NCI-H446 (cell line): ENCODE measurements at regions not wholly inside any gene's neighbourhood (a gene's known extent, or its start where the extent isn't known, plus 50 kb on each side); places are given as distances from the start of the nearest gene placed in this dataset.
"Not testable (repeated sequence)": the region's sequence is repeated elsewhere in the genome, so short reads cannot be mapped to it uniquely, and the experiment has no call there.

ENCODE experiments used
- DNase-seq, 2 experiments: peaks; one replicate each; lab custom pipeline; 2025; lab: John Stamatoyannopoulos, UW

DNA sequence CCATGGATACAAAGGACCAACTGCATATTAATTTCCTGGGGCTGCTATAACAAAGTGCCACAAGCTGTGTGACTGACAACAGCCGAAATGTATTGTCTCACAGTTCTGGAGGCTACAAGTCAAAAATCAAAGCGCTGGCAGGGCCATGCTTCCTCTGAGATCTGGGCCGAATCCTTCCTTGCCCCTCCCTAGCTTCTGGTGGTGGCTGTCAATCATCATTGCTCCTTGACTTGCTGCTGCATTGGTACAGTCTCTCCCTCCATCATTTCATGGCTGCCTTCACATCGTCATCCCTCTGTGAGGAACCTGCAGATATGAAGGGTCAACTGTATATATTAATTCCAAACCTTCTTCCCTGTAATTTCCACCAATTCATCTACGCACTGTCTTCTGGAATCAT is 118.3 kb downstream of the EXOC5 start:
- no peak for DNase-seq

- DNase-seq: no peak
Measured at GRCh38 chr14:57139173-57139572, 129.5 kb downstream of the EXOC5 start.

DNA sequence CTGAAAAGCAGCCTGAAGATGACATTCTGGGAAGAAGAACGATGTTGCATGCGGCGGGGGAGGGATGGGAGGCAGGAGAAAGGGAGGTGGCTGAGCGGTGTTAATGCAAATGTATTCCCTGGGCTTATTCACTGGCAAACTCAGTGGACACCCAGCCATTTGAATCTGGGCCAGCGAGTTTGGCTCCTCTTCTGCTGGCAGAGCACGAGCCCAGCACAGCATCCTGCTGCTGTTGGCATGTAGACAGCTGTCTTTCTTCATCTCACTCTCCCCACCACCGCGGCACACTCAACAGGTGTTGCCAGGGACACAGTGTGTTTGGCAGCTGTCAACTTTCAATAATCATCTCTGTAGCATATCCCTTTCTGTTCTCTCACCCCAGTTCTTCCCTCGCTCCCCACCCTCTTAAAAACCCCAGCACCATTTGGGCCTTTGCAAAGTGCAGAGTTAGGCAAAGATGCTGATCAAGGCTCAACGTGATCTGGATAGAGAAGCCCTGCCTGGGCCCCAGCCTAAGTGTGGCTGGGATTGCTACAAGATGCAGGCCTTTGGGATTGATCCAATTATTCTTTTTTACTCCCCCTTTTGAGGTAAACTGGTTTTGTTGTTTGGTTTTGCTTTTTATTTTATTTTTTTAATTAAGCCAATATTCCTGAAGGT is 131.9 kb downstream of the EXOC5 start:
- peak; percentile 51 to 88 for DNase-seq

GRCh38 chr14:57127809-57128208 is 140.9 kb downstream of the EXOC5 start:
- not testable (repeated sequence) for DNase-seq

- no peak for DNase-seq
Measured at GRCh38 chr14:57122129-57122528, 146.6 kb downstream of the EXOC5 start.

DNA sequence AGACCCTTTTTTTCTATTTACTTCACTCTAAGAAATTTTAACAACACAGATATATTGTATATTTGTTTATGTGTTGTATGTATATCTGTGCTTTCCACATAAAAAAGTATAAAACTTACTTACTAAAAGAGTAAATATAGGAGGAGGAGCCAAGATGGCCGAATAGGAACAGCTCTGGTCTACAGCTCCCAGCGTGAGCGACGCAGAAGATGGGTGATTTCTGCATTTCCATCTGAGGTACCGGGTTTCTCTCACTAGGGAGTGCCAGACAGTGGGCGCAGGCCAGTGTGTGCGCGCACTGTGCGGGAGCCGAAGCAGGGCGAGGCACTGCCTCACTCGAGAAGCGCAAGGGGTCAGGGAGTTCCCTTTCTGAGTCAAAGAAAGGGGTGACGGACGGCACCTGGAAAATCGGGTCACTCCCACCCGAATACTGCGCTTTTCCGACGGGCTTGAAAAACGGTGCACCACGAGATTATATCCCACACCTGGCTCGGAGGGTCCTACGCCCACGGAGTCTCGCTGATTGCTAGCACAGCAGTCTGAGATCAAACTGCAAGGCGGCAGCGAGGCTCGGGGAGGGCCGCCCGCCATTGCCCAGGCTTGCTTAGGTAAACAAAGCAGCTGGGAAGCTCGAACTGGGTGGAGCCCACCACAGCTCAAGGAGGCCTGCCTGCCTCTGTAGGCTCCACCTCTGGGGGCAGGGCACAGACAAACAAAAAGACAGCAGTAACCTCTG is 156.5 kb downstream of the EXOC5 start:
- DNase-seq: not testable (repeated sequence)

DNA sequence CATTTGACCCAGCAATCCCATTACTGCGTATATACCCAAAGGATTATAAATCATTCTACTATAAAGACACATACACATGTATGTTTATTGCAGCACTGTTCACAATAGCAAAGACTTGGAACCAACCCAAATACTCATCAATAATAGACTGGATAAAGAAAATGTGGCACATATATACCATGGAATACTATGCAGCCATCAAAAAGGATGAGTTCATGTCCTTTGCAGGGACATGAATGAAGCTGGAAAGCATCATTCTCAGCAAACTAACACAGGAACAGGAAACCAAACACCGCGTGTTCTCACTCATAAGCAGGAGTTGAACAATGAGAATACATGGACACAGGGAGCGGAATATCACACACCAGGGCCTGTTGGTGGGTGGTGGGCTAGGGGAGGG is 158.3 kb downstream of the EXOC5 start:
- not testable (repeated sequence) for DNase-seq

DNA sequence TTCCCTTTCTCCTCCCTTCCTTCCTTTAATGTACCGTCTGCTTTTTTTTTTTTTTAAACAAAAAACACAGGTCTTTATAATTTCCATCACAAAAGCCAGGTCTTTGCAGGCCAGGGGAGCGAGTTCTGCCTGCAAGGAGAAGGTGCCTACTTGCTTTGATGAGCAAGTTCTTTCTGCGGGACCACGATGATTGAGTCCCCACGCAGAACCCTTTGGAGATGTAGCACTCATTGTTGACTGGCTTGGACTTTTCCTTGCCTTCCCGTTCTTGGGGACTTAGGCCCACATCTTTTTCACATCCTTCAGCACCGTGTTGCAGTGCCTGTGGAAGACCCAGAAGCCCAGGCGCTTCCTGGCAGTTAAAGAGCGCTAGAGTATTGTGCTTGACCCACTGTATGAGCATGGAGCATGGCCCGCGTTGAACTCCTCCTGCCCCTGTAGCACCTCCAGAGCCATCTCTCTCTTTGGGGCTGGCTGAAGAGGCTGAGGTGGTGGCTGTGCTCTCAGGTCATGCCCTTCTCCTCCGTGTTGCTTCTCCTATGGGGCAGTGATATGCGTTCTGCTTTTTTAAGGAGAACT is 177.6 kb downstream of the EXOC5 start:
- no peak for DNase-seq

- no peak for DNase-seq
Measured at GRCh38 chr14:57089901-57090300, 178.8 kb downstream of the EXOC5 start.

DNA sequence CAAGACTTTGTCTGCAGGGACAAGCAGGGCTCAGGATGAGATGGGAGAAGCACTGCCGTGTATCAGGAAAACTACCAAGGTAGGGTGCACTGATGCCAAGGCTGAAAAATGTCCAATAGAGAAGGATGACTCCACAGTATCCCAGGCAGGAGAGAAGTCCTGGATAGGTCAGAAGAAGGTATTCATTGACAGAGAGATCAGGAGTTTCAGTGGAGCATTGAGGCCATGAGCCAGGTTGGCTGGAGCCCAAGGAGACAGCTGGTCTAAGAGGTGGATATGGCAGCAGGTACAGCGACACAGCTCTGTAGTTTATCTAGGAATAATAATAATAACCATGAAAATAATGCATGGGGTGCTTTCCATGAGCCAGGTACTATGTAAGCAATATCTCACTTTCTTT is 180.9 kb downstream of the EXOC5 start:
- DNase-seq: no peak

DNA sequence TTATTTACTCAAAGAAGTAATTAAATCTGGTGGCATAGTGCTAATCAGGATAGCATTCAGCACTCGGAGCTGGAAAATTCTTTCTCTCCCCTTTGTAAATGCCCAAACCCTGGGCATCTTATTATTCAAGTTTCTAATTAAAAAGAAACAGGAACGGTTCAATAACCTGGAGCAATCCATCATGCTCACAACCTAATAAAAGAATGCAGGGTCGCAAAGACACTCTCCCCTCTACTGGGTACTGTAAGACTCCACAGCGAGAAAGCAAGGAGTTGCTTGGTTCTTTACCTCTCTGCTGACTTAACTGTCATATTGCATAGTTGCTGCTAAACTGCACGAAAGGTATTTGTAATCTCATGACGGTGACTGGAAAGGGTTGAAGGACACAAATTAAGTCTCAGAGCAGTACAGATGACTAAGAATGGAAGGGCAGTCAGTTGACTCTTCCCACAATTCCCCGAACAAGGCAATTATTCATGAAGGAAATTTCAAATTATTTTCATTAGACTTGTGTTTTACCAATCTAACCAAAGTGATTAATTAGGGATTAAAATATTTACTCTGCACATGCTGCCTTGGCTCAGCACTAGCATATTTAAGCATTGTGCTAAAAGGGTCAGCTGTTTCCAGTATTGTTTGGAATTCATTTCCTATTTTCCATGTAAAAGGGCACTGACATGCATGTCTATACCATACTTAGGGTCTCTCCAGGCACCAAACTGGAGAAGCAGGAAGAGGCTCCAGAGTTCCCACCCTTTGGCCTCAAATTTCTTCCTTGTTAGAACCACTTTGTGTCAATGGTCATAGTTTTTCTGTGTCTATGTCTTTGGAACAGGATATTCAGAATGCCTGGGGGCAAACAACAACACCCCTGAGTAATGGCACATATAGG is 182.2 kb downstream of the EXOC5 start:
- no peak for DNase-seq

DNA sequence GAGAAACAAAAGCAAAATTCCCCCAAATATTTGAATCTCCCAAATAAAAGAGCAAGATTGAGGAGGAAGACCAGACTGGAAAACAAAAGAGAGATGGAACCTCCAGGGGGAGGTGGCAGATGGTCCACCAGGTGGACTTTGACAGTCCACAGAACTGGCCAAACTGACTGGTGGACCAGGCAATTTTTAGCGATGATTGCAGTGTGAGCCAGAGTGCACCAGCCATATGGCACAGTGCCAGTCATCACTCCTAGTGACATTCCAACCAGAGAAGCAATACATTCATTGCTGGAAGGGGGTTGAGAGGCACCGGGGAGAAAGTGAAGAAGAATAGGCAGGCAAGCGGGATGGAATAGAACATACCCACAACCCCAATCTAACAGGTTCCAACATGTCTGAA is 182.9 kb downstream of the EXOC5 start:
- DNase-seq: no peak

DNA sequence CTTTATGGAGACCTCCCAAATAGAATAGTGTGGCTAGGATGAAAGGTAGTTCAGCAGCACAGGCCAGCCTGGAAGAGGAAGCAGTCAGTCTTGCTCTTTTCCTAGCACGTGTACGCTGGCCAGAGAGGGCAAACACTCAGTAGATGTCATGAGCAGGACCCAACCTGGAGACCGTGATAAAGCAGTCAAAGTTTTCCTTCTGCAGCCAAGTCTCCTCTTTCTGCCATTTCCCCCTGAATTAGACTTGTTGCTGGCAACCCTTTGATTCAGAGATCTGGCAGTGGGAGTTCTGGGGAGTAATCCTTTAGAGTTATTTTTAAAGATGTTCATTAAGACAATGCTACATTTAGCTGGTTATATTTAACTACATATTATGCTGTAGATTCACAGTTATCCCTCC is 183.7 kb downstream of the EXOC5 start:
- DNase-seq: no peak

- no peak for DNase-seq
Measured at GRCh38 chr14:57080691-57081090, 188.0 kb downstream of the EXOC5 start.

GRCh38 chr14:57078054-57078453 is 190.7 kb downstream of the EXOC5 start:
- no peak for DNase-seq

GRCh38 chr14:57073986-57074385 is 194.7 kb downstream of the EXOC5 start:
- DNase-seq: no peak

DNA sequence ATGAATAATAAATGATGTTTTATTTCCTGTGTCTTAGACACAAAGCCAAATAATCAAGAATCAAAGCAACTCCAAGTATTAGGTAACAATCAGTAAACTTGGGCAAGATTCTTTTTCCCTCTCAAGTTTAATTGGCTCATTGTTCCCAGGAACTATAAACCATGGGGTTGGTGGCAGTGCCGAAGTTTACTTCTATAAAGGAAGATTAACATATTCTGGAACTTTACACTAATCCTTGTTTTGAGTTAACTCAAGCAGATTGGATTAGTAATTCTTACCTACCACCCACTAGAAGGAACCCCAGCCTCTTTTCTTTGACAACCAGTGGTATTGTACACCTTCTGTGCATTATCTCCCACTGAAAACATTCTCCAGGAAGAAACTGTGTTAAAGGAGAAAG is 197.1 kb downstream of the EXOC5 start:
- DNase-seq: no peak

GRCh38 chr14:57069702-57070101 is 199.0 kb downstream of the EXOC5 start:
- DNase-seq: no peak

DNA sequence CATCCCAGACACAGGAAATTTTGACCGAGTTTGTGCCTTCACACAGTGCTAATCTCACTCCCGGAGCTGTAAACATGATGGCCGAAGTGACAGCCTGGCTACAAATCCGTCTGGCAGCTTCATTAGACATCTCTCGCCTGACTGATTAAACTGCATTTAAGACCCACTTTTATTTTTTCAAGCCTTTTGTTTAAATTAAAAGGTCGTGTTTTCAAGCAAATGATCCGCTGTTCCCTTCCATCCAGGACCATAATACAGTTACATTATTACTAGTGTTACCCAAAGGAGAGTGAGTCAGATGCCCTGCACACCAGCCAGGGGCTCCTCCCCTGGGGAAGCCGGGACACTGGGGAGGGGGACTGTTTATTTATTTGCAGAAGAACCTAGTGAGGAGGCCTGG is 200.2 kb downstream of the EXOC5 start:
- DNase-seq: no peak

DNA sequence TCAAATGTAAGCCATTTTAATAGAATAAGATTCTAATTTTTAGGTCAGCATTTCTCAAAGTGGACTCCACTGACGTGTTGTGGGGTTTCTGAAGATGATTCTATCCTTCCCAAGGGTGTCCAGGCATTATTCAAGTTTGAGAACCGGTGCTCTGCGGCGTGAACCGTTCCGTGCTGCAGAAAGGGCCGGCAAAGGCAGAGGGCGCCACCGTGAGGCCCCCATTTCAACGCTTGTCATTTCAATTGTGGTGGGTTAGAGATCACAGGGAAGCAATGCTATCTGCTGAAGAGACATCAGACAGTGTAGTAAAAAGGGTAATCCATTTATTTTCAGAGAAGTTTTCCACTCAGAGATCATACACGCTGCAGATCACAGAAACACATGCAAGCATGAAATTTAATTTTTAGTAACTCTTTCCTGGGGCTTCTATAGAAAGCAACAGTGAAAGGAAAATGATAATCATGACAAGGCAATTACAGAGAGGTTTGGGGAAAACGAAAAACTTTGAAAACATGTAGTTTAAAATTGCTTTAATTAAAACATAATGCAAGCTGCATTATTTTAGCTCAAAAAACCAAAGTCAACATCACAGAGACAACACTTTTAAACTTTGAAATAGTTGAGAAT is 201.7 kb downstream of the EXOC5 start:
- DNase-seq: no peak

DNA sequence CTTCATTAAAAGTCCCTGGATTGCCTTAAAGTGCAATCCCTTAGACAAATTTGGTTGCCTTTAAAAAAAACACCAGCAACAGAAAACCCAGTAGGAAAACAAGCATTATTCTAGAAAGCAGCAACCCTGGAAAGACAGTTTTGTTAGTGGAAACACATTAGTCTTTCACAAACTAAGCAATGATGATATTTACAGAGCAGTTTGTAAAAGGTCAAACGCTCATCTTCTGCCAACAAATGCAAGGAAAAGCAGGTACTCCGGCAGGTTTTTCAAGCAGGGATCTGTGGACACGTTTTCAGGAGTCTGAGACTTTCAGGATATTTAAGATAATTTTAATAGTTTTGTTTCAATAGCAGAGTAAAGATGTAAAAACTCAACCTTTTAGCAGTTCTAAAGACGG is 202.2 kb downstream of the EXOC5 start:
- no peak for DNase-seq
